ENCODE measurements at regions not wholly inside any gene's neighbourhood (a gene's known extent, or its start where the extent isn't known, plus 50 kb on each side); places are given as distances from the start of the nearest gene placed in this dataset.

DNA sequence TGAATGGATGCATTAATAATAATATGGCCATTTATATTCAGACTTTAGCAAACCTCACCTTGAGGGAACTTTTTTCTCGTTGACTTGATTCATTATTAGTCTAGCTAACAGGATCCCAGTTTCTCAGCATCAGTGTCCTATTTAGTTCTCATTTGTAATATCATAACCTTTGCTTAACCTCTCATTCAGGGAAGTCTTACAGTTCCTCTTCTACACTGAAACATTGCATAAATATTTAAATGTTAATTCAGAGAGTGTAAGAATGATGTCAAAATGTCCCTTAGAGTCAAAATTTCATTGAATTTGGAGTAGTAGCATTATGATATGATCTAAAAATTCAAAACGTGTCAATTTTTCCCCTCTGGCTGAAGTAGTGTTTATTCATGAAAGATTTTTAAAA lies 650.1 kb downstream of the EFNA5 start:
- no peak for DNase-seq (ENCODE audit: low read depth)
- Histone ChIP-seq H3K27me3 (ENCODE audit: control insufficient read depth, insufficient read depth, low read length) (no peaks in the 10 kb centered on the region), H3K4me3 (ENCODE audit: low read depth, low read length) (no peak overlapping the region), H3K36me3 (ENCODE audit: control insufficient read depth, insufficient read depth, low read length) (no peaks in the 10 kb centered on the region)
- TF ChIP-seq, protein P1, sequence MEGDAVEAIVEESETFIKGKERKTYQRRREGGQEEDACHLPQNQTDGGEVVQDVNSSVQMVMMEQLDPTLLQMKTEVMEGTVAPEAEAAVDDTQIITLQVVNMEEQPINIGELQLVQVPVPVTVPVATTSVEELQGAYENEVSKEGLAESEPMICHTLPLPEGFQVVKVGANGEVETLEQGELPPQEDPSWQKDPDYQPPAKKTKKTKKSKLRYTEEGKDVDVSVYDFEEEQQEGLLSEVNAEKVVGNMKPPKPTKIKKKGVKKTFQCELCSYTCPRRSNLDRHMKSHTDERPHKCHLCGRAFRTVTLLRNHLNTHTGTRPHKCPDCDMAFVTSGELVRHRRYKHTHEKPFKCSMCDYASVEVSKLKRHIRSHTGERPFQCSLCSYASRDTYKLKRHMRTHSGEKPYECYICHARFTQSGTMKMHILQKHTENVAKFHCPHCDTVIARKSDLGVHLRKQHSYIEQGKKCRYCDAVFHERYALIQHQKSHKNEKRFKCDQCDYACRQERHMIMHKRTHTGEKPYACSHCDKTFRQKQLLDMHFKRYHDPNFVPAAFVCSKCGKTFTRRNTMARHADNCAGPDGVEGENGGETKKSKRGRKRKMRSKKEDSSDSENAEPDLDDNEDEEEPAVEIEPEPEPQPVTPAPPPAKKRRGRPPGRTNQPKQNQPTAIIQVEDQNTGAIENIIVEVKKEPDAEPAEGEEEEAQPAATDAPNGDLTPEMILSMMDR (IDR thresholded peaks at IDR 0.05; ENCODE audit: insufficient read depth, low read length, poor library complexity, severe bottlenecking) = no peak

DNA sequence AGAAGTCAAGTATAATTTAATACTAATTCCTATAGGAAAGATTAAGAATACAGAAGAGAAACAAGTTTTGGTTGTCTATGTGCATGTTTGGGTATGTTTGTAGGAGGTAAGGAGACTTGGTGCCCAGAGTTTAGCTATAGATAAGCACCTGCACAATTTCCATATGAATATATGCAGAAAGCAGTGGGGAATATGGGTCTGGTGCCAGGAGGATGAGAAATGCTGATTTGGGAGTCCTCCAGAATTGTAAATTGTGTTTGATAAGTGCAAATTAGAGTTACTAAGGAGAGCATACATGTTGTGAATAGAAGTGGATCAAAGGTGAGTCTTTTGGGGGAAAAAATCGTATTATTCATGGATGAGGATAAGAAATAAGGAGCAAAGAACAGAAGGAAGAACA lies 653.1 kb downstream of the EFNA5 start:
- H3K4me3 ChIP-seq (ENCODE audit: low read depth, low read length) = no peak overlapping the region
- TF ChIP-seq, protein P1 (IDR thresholded peaks at IDR 0.05; ENCODE audit: insufficient read depth, low read length, poor library complexity, severe bottlenecking) = no peak
- H3K36me3 ChIP-seq (ENCODE audit: control insufficient read depth, insufficient read depth, low read length) = no peaks in the 10 kb centered on the region
- H3K27me3 ChIP-seq (ENCODE audit: control insufficient read depth, insufficient read depth, low read length) = no peaks in the 10 kb centered on the region
- DNase-seq (ENCODE audit: low read depth) = no peak

DNA sequence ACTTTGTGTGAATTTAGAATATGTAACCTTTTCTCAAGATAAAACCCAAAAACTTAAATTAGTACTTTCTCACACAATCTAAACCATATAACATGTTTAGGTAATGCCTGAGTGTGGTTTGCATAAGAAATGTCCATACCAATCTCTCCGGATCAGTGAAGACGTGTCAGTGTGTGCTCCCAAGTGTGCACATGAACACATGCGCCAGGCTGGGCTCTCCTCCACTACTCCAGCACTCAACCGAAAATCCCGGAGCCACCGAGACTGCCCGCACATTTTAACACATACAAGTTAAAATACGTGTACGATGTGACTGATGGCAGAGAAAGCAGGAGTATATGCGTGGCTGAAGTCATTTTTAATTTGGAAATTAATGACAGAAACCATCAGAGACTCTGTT lies 658.4 kb downstream of the EFNA5 start:
- no peak overlapping the region for H3K4me3 ChIP-seq (ENCODE audit: low read depth, low read length)
- no peaks in the 10 kb centered on the region for H3K27me3 ChIP-seq (ENCODE audit: control insufficient read depth, insufficient read depth, low read length)

DNA sequence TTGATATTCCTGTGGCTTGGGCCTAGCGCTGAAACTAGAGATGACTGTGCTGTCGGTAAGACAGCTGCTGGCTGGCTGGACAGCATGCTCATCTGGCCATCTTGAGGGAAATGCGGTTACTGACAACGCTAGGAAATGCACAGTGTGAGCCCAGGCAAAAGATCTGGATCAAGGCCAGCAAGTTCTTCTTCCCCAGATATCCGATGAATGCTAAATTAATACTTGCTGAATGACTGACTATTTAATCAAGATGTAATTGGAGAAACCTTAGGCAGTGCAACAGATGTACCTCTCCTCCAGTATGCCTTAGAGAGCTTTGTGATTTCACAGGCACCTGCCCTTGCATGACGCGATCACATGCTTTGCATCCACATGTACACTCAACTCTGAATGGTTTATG lies 659.1 kb downstream of the EFNA5 start:
- H3K36me3 ChIP-seq (ENCODE audit: control insufficient read depth, insufficient read depth, low read length) = no peaks in the 10 kb centered on the region
- no peak for DNase-seq (ENCODE audit: low read depth)
- no peaks in the 10 kb centered on the region for H3K27me3 ChIP-seq (ENCODE audit: control insufficient read depth, insufficient read depth, low read length)
- TF ChIP-seq, protein P1 (IDR thresholded peaks at IDR 0.05; ENCODE audit: insufficient read depth, low read length, poor library complexity, severe bottlenecking) = no peak
- H3K4me3 ChIP-seq (ENCODE audit: low read depth, low read length) = no peak overlapping the region

More for the DNA sequence above, 658.4 kb downstream of the EFNA5 start:
- no peaks in the 10 kb centered on the region for H3K36me3 ChIP-seq (ENCODE audit: control insufficient read depth, insufficient read depth, low read length)
- TF ChIP-seq, protein P1 (IDR thresholded peaks at IDR 0.05; ENCODE audit: insufficient read depth, low read length, poor library complexity, severe bottlenecking) = no peak
- DNase-seq (ENCODE audit: low read depth) = no peak

DNA sequence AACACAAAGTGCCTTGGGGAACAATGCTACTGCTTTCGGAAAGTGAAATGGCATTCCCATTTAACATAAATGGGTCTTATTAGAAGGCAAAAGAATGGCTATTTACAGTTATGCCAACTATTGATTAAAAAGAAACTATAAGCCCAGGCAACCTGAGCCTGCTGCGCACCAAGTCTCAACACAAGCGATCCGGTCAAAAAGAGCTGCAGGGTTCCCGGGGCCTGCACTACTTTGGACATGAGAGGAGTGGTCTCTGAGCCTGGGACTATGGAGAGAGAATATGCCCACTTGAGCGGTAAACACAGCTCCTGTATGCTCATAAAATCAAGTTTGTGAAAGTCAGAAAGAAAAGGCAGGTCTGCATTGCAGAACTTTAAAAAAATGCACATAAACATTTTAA lies 660.7 kb downstream of the EFNA5 start:
- Histone ChIP-seq H3K36me3 (ENCODE audit: control insufficient read depth, insufficient read depth, low read length) (no peaks in the 10 kb centered on the region), H3K27me3 (ENCODE audit: control insufficient read depth, insufficient read depth, low read length) (no peaks in the 10 kb centered on the region), H3K4me3 (ENCODE audit: low read depth, low read length) (no peak overlapping the region)
- TF ChIP-seq, protein P1 (IDR thresholded peaks at IDR 0.05; ENCODE audit: insufficient read depth, low read length, poor library complexity, severe bottlenecking) = no peak
- no peak for DNase-seq (ENCODE audit: low read depth)

DNA sequence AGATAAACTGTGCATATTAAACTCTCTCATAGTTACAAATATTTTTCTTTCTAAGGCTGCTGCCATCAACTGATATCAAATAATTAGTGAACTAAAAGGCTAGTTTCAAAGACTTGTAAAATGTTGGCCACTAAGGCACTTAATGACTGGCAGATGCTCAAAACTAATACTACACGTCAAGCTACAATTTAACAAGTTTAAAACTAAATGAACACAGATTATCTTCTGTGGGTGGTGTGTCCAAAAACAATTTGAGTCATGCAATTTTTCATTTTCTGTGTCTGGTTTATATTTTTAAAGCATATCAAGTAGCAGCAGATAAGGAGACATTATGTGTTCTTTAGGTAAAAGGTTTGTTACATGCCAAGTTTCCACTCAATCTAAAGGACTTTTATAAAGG lies 665.1 kb downstream of the EFNA5 start:
- Histone ChIP-seq H3K27me3 (ENCODE audit: control insufficient read depth, insufficient read depth, low read length) (no peaks in the 10 kb centered on the region), H3K4me3 (ENCODE audit: low read depth, low read length) (no peak overlapping the region), H3K36me3 (ENCODE audit: control insufficient read depth, insufficient read depth, low read length) (no peaks in the 10 kb centered on the region)
- TF ChIP-seq, protein P1 (IDR thresholded peaks at IDR 0.05; ENCODE audit: insufficient read depth, low read length, poor library complexity, severe bottlenecking) = no peak
- no peak for DNase-seq (ENCODE audit: low read depth)
